ENCODE measurements at regions not wholly inside any gene's neighbourhood (a gene's known extent, or its start where the extent isn't known, plus 50 kb on each side); places are given as distances from the start of the nearest gene placed in this dataset.

DNA sequence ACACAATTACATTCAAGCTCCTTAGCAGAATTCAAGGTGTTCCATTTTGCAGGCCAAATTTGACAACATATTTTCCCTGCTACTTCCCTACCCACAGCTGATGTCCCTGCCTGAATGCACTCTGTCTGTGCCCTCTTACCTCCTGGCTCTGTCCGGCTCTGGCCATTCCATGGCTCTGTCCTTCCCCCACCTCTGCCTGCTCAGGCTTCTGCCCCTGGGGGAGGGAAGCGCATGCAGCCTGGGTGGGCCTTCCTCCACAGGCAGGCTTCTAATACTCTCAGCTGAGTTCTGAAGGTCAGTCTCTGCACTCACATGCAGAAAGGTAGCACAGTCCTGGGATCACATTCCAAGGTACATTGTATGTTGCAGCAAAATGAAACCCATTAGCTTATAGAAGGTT is 113.6 kb upstream of the CACNA2D3 start:
- H3K27me3 ChIP-seq (ENCODE audit: control insufficient read depth in 3 of 3, insufficient read depth in 3 of 3, low read length in 3 of 3), result no peaks in the 10 kb centered on the region
- WGBS, 3 donors, result 57 to 75% (median 68%) methylated on average over 2 of the region's 2 CpGs
- H3K4me3 ChIP-seq (ENCODE audit: low read depth in 1 of 3, low read length in 3 of 3), result no peak overlapping the region
- H3K4me1 ChIP-seq (ENCODE audit: control insufficient read depth in 3 of 3, insufficient read depth in 2 of 3, low read depth in 1 of 3, low read length in 2 of 3), result no peaks in the 10 kb centered on the region
- H3K27ac ChIP-seq (ENCODE audit: low read depth in 1 of 3, low read length in 2 of 3), result no peak overlapping the region
- no peaks in the 10 kb centered on the region for H3K9me3 ChIP-seq (ENCODE audit: control insufficient read depth in 2 of 2, insufficient read depth in 1 of 2, low read depth in 1 of 2, low read length in 1 of 2)
- H3K36me3 ChIP-seq (ENCODE audit: control insufficient read depth in 3 of 3, insufficient read depth in 2 of 3, low read depth in 1 of 3, low read length in 3 of 3), result no peaks in the 10 kb centered on the region
- DNase-seq (no peak), FAIRE-seq (no peak)

DNA sequence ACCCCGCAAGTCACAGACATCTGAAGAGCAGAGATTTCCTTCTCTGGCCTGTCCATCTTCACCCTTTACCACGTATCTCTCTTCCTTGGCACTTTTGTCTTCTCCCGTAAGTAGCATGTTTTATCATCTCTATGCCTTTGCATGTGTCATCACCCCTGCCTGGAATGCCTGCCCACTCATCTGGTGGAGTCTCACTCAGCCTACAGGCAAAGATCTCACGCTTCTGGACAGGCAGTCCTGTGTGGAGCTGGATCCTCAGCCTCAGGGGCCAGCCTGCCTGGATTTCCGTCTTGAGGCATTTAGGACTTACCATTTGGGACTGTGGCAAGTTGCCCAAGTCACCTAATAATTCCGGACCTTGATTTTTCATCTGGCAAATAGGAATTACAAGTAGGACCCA is 114.3 kb upstream of the CACNA2D3 start:
- Histone ChIP-seq H3K27ac (ENCODE audit: low read depth in 1 of 3, low read length in 2 of 3) (no peak overlapping the region), H3K27me3 (ENCODE audit: control insufficient read depth in 3 of 3, insufficient read depth in 3 of 3, low read length in 3 of 3) (no peaks in the 10 kb centered on the region), H3K4me1 (ENCODE audit: control insufficient read depth in 3 of 3, insufficient read depth in 2 of 3, low read depth in 1 of 3, low read length in 2 of 3) (no peaks in the 10 kb centered on the region), H3K4me3 (ENCODE audit: low read depth in 1 of 3, low read length in 3 of 3) (no peak overlapping the region), H3K36me3 (ENCODE audit: control insufficient read depth in 3 of 3, insufficient read depth in 2 of 3, low read depth in 1 of 3, low read length in 3 of 3) (no peaks in the 10 kb centered on the region), H3K9me3 (ENCODE audit: control insufficient read depth in 2 of 2, insufficient read depth in 1 of 2, low read depth in 1 of 2, low read length in 1 of 2) (no peaks in the 10 kb centered on the region)
- DNase-seq, result no peak
- no peak for FAIRE-seq
- WGBS, 3 donors, result 76 to 83% (median 78%) methylated on average over 6 of the region's 6 CpGs

DNA sequence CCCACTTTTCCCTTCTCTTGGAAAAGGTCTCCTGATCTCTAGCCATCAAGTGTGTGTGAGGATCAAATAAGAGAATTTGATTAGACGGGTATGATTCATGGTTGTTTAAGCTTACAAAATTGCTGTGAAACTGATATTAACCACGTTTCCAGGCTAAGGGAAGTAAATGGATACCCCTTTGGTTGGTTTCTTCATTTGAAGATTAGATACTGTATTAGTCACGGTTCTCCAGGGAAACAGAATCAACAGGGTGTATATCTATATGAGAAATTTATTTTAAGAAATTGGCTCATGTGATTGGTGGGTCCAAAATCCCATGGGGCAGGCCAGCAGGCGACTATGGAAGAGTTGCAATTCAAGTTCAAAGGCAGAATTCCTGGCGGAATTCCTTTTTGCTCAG is 112.7 kb upstream of the SELENOK start:
- FAIRE-seq (no peak), DNase-seq (no peak)
- no peak overlapping the region for H3K27ac ChIP-seq (ENCODE audit: low read depth in 1 of 3, low read length in 2 of 3)
- no peaks in the 10 kb centered on the region for H3K36me3 ChIP-seq (ENCODE audit: control insufficient read depth in 3 of 3, insufficient read depth in 2 of 3, low read depth in 1 of 3, low read length in 3 of 3)
- no peaks in the 10 kb centered on the region for H3K9me3 ChIP-seq (ENCODE audit: control insufficient read depth in 2 of 2, insufficient read depth in 1 of 2, low read depth in 1 of 2, low read length in 1 of 2)
- H3K4me1 ChIP-seq (ENCODE audit: control insufficient read depth in 3 of 3, insufficient read depth in 2 of 3, low read depth in 1 of 3, low read length in 2 of 3), result no peaks in the 10 kb centered on the region
- no peaks in the 10 kb centered on the region for H3K27me3 ChIP-seq (ENCODE audit: control insufficient read depth in 3 of 3, insufficient read depth in 3 of 3, low read length in 3 of 3)
- no peak overlapping the region for H3K4me3 ChIP-seq (ENCODE audit: low read depth in 1 of 3, low read length in 3 of 3)
- 36 to 56% (median 48%) methylated on average over 5 of the region's 5 CpGs for WGBS, 3 donors

- FAIRE-seq, result no peak
- no peak overlapping the region for H3K4me3 ChIP-seq (ENCODE audit: low read depth in 1 of 3, low read length in 3 of 3)
- peaks cover 0 to 7% (median 0%) of the 10 kb centered on the region in 3 donors for H3K27me3 ChIP-seq (ENCODE audit: control insufficient read depth in 3 of 3, insufficient read depth in 3 of 3, low read length in 3 of 3)
- H3K36me3 ChIP-seq (ENCODE audit: control insufficient read depth in 3 of 3, insufficient read depth in 2 of 3, low read depth in 1 of 3, low read length in 3 of 3), result no peaks in the 10 kb centered on the region
- no peaks in the 10 kb centered on the region for H3K4me1 ChIP-seq (ENCODE audit: control insufficient read depth in 3 of 3, insufficient read depth in 2 of 3, low read depth in 1 of 3, low read length in 2 of 3)
- no peak for DNase-seq
- H3K27ac ChIP-seq (ENCODE audit: low read depth in 1 of 3, low read length in 2 of 3), result no peak overlapping the region
- WGBS, 3 donors, result 69 to 83% (median 72%) methylated on average over 9 of the region's 9 CpGs
- H3K9me3 ChIP-seq (ENCODE audit: control insufficient read depth in 2 of 2, insufficient read depth in 1 of 2, low read depth in 1 of 2, low read length in 1 of 2), result no peaks in the 10 kb centered on the region
Measured at GRCh38 chr3:54003136-54003535, 111.5 kb upstream of the SELENOK start.

GRCh38 chr3:53999725-54000124 is 108.1 kb upstream of the SELENOK start:
- 50 to 73% (median 57%) methylated on average over 3 of the region's 3 CpGs for WGBS, 3 donors
- Histone ChIP-seq H3K27ac (ENCODE audit: low read depth in 1 of 3, low read length in 2 of 3) (no peak overlapping the region), H3K4me1 (ENCODE audit: control insufficient read depth in 3 of 3, insufficient read depth in 2 of 3, low read depth in 1 of 3, low read length in 2 of 3) (no peaks in the 10 kb centered on the region), H3K4me3 (ENCODE audit: low read depth in 1 of 3, low read length in 3 of 3) (no peak overlapping the region), H3K36me3 (ENCODE audit: control insufficient read depth in 3 of 3, insufficient read depth in 2 of 3, low read depth in 1 of 3, low read length in 3 of 3) (no peaks in the 10 kb centered on the region), H3K9me3 (ENCODE audit: control insufficient read depth in 2 of 2, insufficient read depth in 1 of 2, low read depth in 1 of 2, low read length in 1 of 2) (no peaks in the 10 kb centered on the region), H3K27me3 (ENCODE audit: control insufficient read depth in 3 of 3, insufficient read depth in 3 of 3, low read length in 3 of 3) (peaks cover 0 to 7% (median 0%) of the 10 kb centered on the region in 3 donors)
- DNase-seq, result no peak
- no peak for FAIRE-seq

- DNase-seq (no peak), FAIRE-seq (no peak)
- Histone ChIP-seq H3K36me3 (ENCODE audit: control insufficient read depth in 3 of 3, insufficient read depth in 2 of 3, low read depth in 1 of 3, low read length in 3 of 3) (no peaks in the 10 kb centered on the region), H3K9me3 (ENCODE audit: control insufficient read depth in 2 of 2, insufficient read depth in 1 of 2, low read depth in 1 of 2, low read length in 1 of 2) (no peaks in the 10 kb centered on the region), H3K4me1 (ENCODE audit: control insufficient read depth in 3 of 3, insufficient read depth in 2 of 3, low read depth in 1 of 3, low read length in 2 of 3) (no peaks in the 10 kb centered on the region), H3K27ac (ENCODE audit: low read depth in 1 of 3, low read length in 2 of 3) (no peak overlapping the region), H3K4me3 (ENCODE audit: low read depth in 1 of 3, low read length in 3 of 3) (no peak overlapping the region), H3K27me3 (ENCODE audit: control insufficient read depth in 3 of 3, insufficient read depth in 3 of 3, low read length in 3 of 3) (peaks cover 0 to 7% (median 0%) of the 10 kb centered on the region in 3 donors)
- 71 to 79% (median 74%) methylated on average over 2 of the region's 2 CpGs for WGBS, 3 donors
Measured at GRCh38 chr3:53998980-53999379, 107.3 kb upstream of the SELENOK start.

DNA sequence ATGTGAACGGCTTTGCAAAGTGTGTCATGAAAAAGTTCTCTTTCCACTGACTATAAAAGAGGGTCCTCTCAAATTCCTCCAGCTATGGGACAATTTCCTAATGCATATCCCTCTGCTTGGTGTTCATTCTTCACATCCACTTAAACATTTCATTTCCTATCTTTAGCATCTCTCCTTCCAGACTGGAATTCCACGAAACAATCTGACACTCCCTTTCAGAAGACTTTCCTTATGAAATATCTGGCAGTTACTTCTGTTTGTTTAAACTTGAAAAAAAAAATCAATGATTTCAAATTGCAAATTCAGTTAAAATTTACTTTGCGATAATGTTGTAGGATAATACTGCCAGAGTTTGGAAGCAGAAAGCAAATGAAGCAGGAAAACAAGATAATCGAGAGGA is 105.8 kb upstream of the SELENOK start:
- Histone ChIP-seq H3K36me3 (ENCODE audit: control insufficient read depth in 3 of 3, insufficient read depth in 2 of 3, low read depth in 1 of 3, low read length in 3 of 3) (no peaks in the 10 kb centered on the region), H3K9me3 (ENCODE audit: control insufficient read depth in 2 of 2, insufficient read depth in 1 of 2, low read depth in 1 of 2, low read length in 1 of 2) (no peaks in the 10 kb centered on the region), H3K27me3 (ENCODE audit: control insufficient read depth in 3 of 3, insufficient read depth in 3 of 3, low read length in 3 of 3) (peaks cover 0 to 7% (median 0%) of the 10 kb centered on the region in 3 donors), H3K4me1 (ENCODE audit: control insufficient read depth in 3 of 3, insufficient read depth in 2 of 3, low read depth in 1 of 3, low read length in 2 of 3) (no peaks in the 10 kb centered on the region), H3K27ac (ENCODE audit: low read depth in 1 of 3, low read length in 2 of 3) (no peak overlapping the region), H3K4me3 (ENCODE audit: low read depth in 1 of 3, low read length in 3 of 3) (no peak overlapping the region)
- 28 to 56% (median 29%) methylated on average over 4 of the region's 4 CpGs for WGBS, 3 donors
- DNase-seq (no peak), FAIRE-seq (no peak)

DNA sequence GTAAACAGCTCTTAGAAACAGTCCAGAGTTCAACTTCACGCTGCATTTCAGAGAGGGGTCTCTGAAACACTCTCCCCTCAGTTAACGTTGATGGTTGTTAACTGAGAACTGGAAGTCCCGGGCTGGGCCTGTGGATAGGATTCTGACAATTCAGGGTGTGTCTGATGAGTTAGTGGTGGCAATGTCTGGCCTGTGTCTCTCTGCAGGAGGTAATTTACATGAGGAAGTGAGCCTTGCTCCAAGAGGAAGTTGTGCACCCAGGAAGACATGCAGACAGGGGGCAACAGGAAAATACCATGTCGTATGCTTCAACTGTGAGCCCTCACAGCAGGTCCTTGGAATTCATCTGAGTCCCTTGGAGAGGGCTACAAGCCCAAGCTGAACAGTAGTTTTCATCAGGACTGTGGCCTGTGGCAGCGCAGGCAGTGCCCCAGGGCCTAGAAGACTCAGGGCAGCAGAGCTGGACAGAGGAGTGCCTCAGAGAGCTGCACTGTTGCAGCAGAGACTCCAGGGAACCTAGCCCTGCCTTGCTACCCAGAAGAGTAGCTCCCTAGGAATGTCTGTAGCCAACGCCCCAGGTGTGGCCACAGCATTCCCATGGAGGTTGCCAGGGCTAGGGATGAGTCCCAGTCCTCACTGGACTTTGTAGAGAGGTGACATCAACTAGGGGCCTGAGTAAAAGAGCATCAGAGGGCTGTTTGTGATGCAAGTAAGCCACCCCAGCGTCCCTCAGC is 104.6 kb upstream of the SELENOK start:
- no peaks in the 10 kb centered on the region for H3K36me3 ChIP-seq (ENCODE audit: control insufficient read depth in 3 of 3, insufficient read depth in 2 of 3, low read depth in 1 of 3, low read length in 3 of 3)
- WGBS, 3 donors, result 47 to 60% (median 48%) methylated on average over 7 of the region's 7 CpGs
- H3K27me3 ChIP-seq (ENCODE audit: control insufficient read depth in 3 of 3, insufficient read depth in 3 of 3, low read length in 3 of 3), result peaks cover 0 to 7% (median 0%) of the 10 kb centered on the region in 3 donors
- no peak for FAIRE-seq
- no peak overlapping the region for H3K4me3 ChIP-seq (ENCODE audit: low read depth in 1 of 3, low read length in 3 of 3)
- H3K27ac ChIP-seq (ENCODE audit: low read depth in 1 of 3, low read length in 2 of 3), result no peak overlapping the region
- H3K4me1 ChIP-seq (ENCODE audit: control insufficient read depth in 3 of 3, insufficient read depth in 2 of 3, low read depth in 1 of 3, low read length in 2 of 3), result no peaks in the 10 kb centered on the region
- DNase-seq, result no peak
- no peaks in the 10 kb centered on the region for H3K9me3 ChIP-seq (ENCODE audit: control insufficient read depth in 2 of 2, insufficient read depth in 1 of 2, low read depth in 1 of 2, low read length in 1 of 2)

Measured in small intestine (tissue), 7 donors.